ENCODE measurements at regions not wholly inside any gene's neighbourhood (a gene's known extent, or its start where the extent isn't known, plus 50 kb on each side); places are given as distances from the start of the nearest gene placed in this dataset.
"Not testable (repeated sequence)": the region's sequence is repeated elsewhere in the genome, so short reads cannot be mapped to it uniquely, and the experiment has no call there.

GRCh38 chr10:36559412-36560400 is 565.7 kb upstream of the ANKRD30A start:
- peak; percentile 43 for DNase-seq (ENCODE audit: low read depth)

DNA sequence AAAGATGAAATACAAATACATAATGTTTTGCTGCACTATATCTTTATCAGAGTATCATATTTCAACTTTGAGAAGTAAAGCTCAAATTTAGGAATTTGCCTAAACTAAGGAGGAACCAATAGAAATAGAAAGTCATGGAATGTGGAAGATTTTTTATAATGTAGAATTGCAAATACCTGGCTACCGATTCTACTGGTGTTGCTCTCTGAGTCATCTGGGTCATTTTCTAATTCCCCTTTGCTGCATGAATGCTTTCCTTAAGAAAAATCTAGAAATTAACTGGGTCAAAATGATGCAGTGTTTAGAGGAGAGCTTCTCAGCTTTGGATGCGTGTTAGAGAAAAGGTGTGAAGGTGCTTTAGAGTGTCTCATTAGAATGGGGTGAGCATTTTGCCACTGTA is 568.9 kb upstream of the ANKRD30A start:
- no peak for DNase-seq (ENCODE audit: low read depth)

- no peak for DNase-seq (ENCODE audit: low read depth)
Measured at GRCh38 chr10:36555036-36555435, 570.4 kb upstream of the ANKRD30A start.

GRCh38 chr10:36547965-36548364 is 577.4 kb upstream of the ANKRD30A start:
- no peak for DNase-seq (ENCODE audit: low read depth)

DNA sequence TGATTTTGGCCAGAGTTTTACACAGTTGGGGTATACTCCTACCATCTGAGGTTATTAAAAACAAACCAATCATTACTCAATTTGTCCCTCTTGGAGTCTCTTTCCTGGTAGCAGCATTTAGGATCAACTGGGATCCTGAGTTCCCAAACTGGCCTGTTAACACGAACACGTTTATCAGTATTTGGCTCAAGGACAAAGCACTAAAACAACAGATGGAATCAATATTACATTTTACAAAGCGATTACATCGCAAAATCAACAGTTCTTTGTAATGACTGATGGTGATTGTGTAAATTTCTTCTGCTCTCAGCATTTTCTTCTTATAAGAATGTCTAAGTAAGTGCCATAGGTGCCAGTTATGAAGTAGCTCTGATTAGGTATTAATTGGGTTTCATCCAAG is 582.9 kb upstream of the ANKRD30A start:
- no peak for DNase-seq (ENCODE audit: low read depth)

GRCh38 chr10:36540611-36541010 is 584.8 kb upstream of the ANKRD30A start:
- DNase-seq (ENCODE audit: low read depth): no peak

- no peak for DNase-seq (ENCODE audit: low read depth)
Measured at GRCh38 chr10:36538953-36539586, 586.3 kb upstream of the ANKRD30A start.

DNA sequence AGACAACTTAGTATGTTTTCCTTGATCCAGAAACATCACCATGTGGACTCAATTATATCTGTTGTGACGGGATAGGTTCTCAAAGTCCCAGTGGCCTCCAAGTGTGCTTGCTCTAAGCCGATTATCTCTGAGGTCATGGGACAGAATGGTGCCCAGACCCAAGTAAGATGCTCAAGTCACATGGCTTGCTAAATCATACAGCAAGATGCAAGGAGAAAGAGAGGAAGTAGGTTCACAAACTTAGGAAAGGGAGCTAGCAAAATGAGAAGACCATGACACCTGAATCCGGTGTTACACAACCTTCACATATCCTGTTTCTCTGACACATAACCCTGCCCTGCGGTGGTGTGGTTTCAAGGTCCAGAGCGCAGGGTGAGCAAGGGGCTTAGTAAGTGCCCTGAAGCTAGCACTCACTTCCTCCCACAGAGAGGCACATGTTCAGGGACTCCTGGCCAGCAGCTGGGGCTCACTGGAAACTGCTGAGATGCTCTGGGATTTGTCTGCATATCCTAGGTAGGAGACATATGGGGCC is 590.9 kb upstream of the ANKRD30A start:
- peak; percentile 49 for DNase-seq (ENCODE audit: low read depth)

DNA sequence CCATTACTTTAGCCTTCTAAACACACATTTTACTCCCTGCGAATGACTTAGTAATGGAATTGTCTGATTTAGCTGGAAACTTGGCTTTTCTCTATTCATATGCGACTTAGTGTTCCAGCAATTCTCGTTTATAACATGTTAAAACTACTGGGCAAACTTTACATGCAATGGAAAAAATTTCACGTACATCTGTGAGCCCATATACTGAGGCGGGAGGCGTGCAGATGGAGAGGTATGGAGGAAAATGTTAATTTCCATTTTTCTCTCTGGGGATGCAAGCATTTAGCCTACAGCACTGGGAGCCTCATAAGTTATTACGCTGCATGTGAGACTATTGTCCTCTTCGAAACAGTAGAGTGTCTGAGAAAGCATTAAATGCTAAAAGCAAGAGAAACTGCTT is 591.5 kb upstream of the ANKRD30A start:
- peak; percentile 60 for DNase-seq (ENCODE audit: low read depth)

DNA sequence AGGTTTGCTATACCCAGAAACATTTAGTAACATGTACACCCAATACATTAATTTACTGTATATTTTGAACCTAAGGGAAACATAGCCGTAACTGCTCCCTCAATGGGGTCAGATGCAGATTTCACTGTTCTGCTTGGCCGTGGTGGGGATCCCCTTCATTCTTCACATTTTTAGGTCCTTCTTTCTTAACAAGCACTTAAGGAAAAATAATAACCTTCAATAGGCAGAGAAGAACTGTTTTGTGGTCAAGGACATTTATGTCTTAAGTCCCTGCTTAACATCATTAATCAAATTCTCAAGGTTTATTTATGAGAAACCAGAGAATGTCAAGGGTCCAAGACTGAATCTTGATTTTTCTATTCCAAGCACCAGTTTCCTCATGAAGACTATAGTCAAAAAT is 592.1 kb upstream of the ANKRD30A start:
- DNase-seq (ENCODE audit: low read depth): no peak

GRCh38 chr10:36531621-36532020 is 593.8 kb upstream of the ANKRD30A start:
- no peak for DNase-seq (ENCODE audit: low read depth)

DNA sequence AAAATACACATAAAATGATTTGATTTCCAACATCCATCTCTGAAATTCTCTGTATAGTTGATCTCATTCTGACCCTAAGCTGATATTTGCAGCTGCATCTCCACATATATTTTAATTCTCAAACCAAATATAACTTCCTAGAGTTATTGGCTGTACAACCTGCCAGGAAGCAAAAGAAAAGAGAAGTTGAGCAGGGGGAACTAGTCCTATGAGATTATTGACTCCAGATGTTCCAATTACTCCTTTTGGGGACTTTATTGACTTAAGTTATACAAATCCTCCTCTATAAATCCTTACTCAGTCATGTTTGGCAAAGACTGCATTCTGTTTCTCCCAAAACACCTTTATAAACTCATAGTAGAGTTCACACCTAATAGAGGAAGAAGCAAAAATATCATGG is 599.4 kb upstream of the ANKRD30A start:
- no peak for DNase-seq (ENCODE audit: low read depth)

DNA sequence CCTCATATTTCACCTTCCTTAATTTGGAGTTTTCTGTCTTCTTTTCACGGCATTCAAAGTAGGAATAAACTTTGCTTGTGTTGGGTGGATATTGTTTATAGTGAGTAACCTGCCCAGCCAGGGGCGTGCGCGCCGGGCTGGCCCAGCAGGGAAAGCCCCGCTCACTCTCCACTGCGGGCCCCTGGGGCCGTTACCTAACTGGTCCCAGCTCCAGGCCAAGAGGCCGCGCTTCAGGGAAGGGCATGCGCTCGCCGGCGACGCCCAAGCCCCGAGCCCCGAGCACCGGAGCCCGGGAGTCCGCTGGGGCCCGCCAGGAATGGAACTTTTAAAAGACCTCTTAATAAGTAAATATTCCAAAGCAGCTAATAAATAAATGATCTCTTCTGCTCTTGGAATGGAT is 601.3 kb upstream of the ANKRD30A start:
- DNase-seq (ENCODE audit: low read depth): not testable (repeated sequence)

DNA sequence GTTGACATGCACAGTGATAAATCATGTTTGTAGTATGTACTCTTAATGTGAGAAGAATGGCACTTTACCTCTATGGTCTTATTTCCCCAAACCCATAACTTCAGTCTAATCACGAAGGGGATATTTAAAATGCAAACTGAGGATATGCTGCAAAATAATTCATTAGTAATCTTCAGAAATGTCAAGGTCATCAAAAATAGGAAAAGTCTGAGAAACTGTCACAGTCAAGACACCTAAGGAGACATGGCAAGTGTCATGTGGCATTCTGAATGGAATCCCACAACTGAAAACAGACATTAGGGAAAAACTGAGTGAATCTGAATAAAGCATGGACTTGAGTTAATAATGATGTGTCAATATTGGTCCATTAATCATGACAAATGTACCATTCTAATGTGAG is 605.5 kb upstream of the ANKRD30A start:
- DNase-seq (ENCODE audit: low read depth): no peak

GRCh38 chr10:36516281-36516680 is 609.1 kb upstream of the ANKRD30A start:
- DNase-seq (ENCODE audit: low read depth): no peak

- DNase-seq (ENCODE audit: low read depth): no peak
Measured at GRCh38 chr10:36515319-36515718, 610.1 kb upstream of the ANKRD30A start.

- no peak for DNase-seq (ENCODE audit: low read depth)
Measured at GRCh38 chr10:36507715-36508114, 617.7 kb upstream of the ANKRD30A start.

- DNase-seq (ENCODE audit: low read depth): no peak
Measured at GRCh38 chr10:36506697-36507496, 618.5 kb upstream of the ANKRD30A start.

- no peak for DNase-seq (ENCODE audit: low read depth)
Measured at GRCh38 chr10:36506261-36506660, 619.1 kb upstream of the ANKRD30A start.

- no peak for DNase-seq (ENCODE audit: low read depth)
Measured at GRCh38 chr10:36504758-36505157, 620.6 kb upstream of the ANKRD30A start.

DNA sequence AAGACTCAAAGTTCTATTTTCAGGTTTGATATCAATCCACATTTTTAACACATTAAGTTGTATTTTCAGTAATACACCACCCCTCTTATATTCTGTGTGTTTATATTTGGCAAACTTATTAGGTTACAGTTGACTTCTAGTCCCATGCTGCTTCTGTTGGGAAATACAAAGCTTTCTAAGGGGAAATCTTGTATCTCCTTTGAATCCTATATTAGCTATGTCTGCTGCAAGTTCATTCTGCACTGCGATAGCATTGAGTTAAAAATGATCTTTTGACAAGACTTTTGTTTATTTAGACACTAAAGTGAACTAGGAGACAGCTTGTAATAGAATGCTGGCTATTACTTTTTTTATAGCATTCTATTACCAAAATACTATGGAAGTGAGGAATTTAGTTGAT is 625.1 kb upstream of the ANKRD30A start:
- no peak for DNase-seq (ENCODE audit: low read depth)

GRCh38 chr10:36499693-36500092 is 625.7 kb upstream of the ANKRD30A start:
- no peak for DNase-seq (ENCODE audit: low read depth)
